ENCODE measurements at regions not wholly inside any gene's neighbourhood (a gene's known extent, or its start where the extent isn't known, plus 50 kb on each side); places are given as distances from the start of the nearest gene placed in this dataset.
"Not testable (repeated sequence)": the region's sequence is repeated elsewhere in the genome, so short reads cannot be mapped to it uniquely, and the experiment has no call there.

- DNase-seq (ENCODE audit: low spot score), result no peak
Measured at GRCh38 chr2:234275515-234275914, 221.4 kb downstream of the ARL4C start.

- no peak for DNase-seq (ENCODE audit: low spot score)
Measured at GRCh38 chr2:234273887-234274584, 222.8 kb downstream of the ARL4C start.

GRCh38 chr2:234272069-234272850 lies 221.8 kb downstream of the SPP2 start:
- no peak for DNase-seq (ENCODE audit: low spot score)

DNA sequence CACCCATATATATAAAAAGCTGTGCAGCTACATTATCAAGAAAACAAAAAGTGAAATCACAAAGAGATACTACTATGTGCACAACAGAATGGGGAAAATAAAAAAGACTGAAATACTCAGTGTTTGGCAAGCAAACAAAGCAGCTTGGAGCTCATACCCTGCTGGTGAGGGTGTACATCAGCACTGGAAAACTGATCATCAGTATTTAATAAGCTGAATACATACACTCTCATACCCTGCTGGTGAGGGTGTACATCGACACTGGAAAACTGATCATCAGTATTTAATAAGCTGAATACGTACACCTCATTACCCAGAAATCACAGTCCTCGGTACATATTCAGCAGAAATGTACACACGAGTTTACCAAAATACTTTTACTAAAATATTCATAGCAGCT lies 220.8 kb downstream of the SPP2 start:
- DNase-seq (ENCODE audit: low spot score), result no peak

DNA sequence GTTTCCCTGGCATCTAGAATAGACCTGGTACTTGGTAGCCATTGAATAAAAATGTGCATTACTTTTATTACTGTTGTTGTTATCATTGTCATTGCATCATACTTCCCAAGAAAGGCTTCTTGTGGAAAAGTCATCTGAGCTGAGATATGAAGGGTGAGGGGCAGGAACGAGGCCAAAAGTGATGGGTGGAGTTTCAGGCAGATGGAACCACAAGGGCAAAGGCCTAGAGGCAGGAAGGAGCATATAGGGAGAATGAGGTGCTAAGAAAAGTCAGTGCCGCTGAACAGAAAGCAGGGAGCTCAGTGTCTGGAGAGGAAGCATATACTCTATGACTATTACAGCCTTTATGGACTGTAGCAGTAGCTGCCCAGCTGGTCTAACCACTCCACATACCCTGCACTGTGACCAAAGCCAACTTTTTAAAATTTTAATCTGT lies 219.3 kb downstream of the SPP2 start:
- DNase-seq (ENCODE audit: low spot score), result no peak

DNA sequence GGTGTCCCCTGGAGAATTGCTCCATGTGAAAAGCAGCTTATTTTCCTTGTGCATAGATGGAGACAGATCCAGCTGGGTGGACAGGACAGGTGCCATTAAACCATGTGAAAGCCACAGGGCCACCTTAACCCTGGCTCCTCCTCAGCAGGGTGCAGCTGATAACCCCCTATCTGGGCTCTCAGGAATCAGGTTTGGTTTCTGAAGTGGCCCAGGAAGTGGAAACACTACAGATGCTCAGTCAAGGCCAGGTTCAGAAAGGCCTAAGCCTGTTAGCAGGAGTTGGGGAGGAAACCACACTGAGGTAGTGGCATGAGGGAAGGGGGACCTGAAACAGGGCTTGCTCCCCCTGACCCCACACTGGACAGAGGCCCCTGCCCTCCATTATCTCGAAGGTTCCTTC lies 217.0 kb downstream of the SPP2 start:
- no peak for DNase-seq (ENCODE audit: low spot score)

DNA sequence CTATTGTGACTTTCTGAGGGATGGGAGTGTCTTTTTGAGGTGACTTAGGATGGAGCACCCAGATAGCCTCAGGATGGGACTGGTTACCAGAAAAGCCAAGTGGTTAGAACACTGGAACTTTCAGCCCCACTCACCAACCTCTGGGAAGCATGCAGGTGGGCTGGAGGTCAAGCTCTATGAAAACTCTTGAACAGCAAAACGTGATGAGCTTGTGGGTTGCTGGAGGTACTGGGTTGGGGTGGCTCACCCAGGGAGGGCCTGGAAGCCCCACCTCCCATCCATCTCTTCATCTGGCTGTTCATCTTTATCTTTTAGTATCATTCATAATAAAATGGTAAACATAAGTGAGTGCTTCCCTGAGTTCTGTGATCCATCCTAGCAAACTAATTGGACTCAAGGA lies 216.4 kb downstream of the SPP2 start:
- DNase-seq (ENCODE audit: low spot score), result no peak

DNA sequence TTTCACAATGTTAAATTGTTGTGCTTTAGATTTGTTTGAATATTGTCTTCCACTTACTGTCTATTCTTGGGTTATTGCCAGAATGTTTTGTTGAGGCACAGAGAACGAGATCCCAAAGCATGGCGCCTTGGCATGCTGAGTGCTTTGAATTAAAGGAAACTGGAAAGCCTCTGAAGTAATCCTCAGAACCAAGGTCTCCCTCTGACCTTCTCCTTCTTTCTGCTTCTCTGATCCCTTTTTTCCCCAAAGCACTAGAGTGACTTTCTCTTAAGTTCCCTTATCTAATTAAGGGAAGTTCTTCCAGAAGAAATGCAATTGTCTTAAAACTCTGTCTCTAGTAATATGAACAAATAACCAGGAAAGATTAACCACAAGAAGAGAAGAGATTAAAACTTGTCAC lies 214.7 kb downstream of the SPP2 start:
- DNase-seq (ENCODE audit: low spot score), result no peak

DNA sequence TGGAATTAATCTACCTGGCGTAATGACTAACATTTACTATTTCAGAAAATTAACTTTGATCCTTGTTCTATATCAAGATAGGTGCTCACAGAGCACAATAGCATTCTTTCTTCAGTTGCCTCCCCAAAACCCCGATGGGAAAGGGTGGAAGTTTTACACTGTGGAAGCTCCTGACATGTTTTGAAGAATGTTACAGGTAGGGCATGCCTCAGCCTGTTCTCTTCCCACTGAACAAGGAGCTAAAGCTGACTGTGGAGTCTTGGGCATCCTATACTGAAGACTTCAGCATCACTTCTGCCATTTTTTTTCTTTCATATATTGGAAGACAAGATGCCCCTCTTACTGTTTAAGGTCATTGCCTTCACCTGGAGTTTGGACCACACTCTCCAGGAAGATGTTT lies 211.2 kb downstream of the SPP2 start:
- DNase-seq (ENCODE audit: low spot score), result no peak

- DNase-seq (ENCODE audit: low spot score), result no peak
Measured at GRCh38 chr2:234259440-234259839, 208.9 kb downstream of the SPP2 start.

DNA sequence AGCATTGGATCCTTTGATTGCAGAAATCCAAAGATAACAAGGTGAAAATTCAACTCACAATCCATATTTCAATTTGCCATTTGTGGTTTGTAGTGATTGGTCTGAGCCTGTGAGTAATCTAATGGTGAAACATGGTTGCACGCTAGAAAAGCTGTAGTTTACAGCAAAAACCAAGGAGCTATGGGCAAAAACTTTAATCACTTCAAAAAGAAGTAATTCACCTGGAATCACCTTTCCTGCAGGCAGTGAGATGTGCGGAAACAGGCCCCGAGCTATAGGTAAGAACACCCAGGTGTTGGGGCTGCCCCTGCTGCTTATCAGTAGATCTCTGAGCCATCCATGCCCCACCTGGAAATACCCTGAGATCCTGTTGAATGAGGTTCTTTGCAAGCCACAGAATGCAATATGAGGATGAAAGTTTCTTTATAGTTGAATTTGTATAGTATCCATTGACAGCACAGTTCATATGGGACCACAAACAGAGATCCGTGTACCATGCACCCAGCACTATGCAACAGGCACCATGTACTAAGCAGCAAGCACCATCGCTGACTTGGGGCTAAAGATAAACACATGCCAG lies 208.2 kb downstream of the SPP2 start:
- DNase-seq (ENCODE audit: low spot score), result peak; percentile 50

- peak; percentile 85 for DNase-seq (ENCODE audit: low spot score)
Measured at GRCh38 chr2:234257859-234258561, 207.5 kb downstream of the SPP2 start.

- DNase-seq (ENCODE audit: low spot score), result no peak
Measured at GRCh38 chr2:234256516-234256915, 206.0 kb downstream of the SPP2 start.

GRCh38 chr2:234254783-234255521 lies 204.4 kb downstream of the SPP2 start:
- no peak for DNase-seq (ENCODE audit: low spot score)

DNA sequence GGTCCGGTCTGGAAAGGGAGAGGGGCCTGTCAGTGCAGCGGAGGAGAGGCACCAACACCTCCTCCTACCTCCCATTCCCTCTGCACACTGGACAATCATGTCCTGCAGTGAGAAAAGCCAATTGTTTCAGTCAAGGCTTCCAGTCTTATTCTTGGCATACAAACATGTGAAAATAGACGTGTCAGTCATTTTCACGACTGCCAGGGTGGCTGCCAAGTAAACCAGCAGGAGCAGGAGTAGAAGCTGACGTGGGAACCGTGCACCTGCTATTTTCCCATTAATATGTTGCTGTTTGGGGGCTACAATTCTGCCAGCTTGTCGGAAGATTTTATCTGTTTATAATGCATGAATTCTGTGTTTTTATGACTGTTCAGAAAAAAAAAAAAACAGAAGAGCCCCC lies 202.3 kb downstream of the SPP2 start:
- no peak for DNase-seq (ENCODE audit: low spot score)

- DNase-seq (ENCODE audit: low spot score), result peak; percentile 84
Measured at GRCh38 chr2:234251326-234252271, 201.1 kb downstream of the SPP2 start.

GRCh38 chr2:234250926-234251325 lies 200.4 kb downstream of the SPP2 start:
- no peak for DNase-seq (ENCODE audit: low spot score)

DNA sequence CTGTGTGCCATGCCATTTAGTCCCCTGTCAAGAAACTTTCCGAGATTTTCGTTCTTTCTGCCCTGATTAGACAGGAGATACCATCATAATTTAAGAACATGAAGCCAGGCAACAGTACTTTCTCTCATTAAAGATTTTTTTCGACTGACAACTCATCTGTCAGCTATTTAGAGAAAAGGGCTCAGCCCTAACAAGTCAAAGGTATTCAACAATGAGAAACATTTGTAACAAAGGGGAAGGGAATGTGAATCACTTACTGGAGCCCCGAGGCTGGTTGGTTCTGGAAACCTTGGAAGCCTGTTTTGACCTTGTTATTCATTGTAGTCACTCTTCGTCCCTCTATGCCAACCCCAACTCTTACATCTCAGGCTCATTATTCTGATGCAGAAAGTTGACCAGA lies 199.4 kb downstream of the SPP2 start:
- DNase-seq (ENCODE audit: low spot score), result peak; percentile 57

DNA sequence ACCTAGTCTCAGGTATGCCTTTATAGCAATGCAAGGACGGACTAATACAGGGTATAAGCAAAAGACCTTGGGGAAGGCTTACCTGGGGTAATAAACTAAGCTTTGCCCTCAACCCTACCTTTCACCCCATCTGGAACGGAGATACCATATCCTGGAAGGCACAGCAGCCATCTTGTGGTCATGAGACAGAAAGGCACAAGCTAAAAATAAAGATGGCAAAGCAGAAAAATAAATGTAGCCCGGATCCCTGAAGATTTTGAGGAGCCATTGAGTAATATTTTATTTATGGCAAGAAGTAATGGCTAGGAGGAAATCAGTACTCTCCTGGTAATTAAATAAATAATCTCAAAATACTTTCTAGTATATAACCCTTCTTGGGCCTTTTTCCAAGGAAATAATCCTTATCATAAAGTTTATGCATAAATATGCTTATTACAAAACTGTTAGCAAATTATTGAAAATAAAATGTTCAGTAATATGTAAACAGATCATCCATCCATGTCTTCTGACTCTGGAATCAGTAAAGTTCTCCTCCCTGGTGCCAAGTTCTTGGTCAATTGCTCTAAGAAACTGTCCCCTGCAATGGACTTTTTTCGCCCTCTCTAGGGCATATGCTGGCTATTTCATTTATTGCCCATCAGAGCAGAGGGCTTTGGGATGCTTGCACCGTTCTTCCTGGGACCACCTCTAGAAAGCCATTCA lies 198.7 kb downstream of the SPP2 start:
- DNase-seq (ENCODE audit: low spot score), result no peak

- not testable (repeated sequence) for DNase-seq (ENCODE audit: low spot score)
Measured at GRCh38 chr2:234248213-234248710, 197.8 kb downstream of the SPP2 start.
